ENCODE measurements at regions not wholly inside any gene's neighbourhood (a gene's known extent, or its start where the extent isn't known, plus 50 kb on each side); places are given as distances from the start of the nearest gene placed in this dataset.

DNA sequence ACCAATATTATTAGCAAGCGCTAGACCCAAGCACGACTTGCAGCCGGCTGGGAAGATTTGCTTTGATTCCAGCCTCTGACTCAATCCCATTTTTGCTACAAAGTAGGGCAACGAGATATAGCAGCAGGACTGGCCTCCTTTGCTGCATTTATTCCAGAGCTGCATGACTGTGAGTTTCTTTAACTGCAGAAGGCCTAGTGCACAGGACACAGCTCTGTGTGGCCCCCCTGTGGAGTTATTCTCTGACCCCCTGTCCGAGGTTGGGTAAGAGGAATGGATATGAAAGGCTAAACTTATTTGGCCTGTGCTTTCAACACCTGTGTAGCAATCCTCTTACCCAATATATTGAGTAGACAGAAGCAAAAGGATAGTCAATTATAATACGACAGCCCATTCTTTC lies 133.3 kb upstream of the SPTLC3 start:
- ATAC-seq (replicated peaks) (no peak), DNase-seq (no peak)
- H3K4me3 Mint-ChIP-seq = no peak overlapping the region
- H3K27me3 Mint-ChIP-seq = no peaks in the 10 kb centered on the region
- H3K36me3 Mint-ChIP-seq = no peaks in the 10 kb centered on the region
- no peak overlapping the region for H3K27ac Mint-ChIP-seq
- H3K9me3 Mint-ChIP-seq = no peaks in the 10 kb centered on the region
- H3K4me1 Mint-ChIP-seq = no peaks in the 10 kb centered on the region

DNA sequence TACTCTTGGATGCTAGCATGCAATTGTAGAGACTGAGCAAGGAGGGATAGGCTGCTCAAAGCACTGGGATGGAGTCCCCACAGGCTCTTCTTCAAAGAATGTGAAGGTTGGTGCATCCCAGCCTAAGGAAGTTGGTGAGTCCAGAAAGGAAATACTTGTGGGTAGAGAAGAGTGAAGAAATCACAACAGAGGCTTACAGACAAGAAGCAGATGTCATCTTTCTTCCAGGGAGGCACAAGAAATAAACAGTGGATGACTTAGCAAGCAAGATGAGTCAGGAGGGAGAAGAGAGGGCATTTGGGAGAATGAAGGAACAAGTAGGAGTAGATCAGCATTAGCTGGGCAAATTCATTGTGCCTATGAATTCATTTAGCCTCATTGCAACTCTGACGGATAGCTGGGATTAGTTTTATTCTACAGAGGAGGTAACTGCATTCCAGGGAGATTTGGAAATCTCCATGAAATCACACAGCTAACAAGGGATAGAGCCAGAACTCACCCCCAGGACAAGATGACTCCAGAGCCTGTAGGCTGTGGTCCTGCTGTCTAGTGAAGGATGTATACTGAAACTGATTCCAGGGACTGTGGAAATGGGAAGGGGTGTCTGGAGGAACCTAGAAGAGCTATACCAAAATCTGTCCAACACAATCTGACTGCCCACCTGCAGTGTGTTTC lies 125.8 kb upstream of the SPTLC3 start:
- DNase-seq = no peak
- Mint-ChIP-seq H3K9me3 (peaks cover 0 to 2% of the 10 kb centered on the region in 2 donors), H3K4me1 (no peaks in the 10 kb centered on the region), H3K27me3 (no peaks in the 10 kb centered on the region), H3K36me3 (no peaks in the 10 kb centered on the region), H3K27ac (no peak overlapping the region), H3K4me3 (no peak overlapping the region)
- ATAC-seq (replicated peaks) = no peak

DNA sequence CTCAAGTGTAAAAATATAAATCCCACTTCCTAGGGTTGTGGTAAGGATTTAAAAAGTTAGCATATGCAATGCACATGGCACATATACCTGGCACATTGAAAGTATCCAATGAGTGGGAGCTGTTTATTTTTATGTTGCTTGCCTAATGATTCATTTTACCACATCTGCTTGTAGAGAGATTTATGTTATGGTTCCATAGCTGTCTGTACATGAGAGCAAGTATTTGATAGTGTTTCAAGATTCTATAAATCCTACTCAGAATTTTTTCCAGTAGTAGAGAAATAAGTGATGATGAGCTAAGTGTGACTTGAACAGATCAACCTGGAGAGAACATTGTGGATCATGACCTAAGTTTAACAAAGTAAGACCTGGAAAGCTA lies 125.3 kb upstream of the SPTLC3 start:
- Mint-ChIP-seq H3K4me3 (no peak overlapping the region), H3K36me3 (no peaks in the 10 kb centered on the region), H3K27me3 (no peaks in the 10 kb centered on the region), H3K27ac (no peak overlapping the region), H3K4me1 (no peaks in the 10 kb centered on the region), H3K9me3 (peaks cover 0 to 2% of the 10 kb centered on the region in 2 donors)
- no peak for ATAC-seq (replicated peaks)
- DNase-seq = no peak

DNA sequence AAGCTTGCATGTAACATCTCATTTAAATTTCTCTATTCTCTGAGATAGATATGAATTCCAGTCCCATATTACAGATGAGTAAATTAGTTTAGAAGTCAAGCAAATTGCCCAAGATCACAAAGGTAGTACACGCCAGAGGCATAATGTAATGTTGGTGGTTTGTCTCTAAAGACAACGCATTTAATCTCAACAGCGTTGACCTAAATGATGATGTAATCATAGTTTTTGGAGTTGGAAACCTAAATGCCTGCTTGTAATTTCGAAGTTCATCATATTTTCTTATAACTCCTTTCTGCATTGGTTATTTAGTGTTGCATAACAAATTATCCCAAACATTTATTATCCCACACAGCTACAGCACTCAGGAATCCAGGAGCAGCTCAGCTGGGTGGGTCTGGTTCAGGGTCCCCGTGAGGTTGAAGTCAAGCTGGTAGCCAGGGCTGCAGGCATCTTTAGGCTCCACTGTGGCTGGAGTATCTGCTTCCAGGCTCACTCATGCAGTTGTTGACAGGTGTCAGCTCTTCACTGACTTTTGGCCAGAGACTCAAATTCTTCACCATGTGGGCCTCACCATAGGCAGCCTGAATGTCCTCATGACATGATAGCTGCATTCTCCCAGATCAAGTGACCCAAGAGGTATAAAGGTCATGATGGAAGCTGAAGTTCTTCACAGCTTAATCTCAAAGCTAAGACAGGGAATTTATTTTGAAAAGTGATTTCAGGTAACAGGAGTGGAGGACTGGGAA lies 122.0 kb upstream of the SPTLC3 start:
- Mint-ChIP-seq H3K36me3 (no peaks in the 10 kb centered on the region), H3K27ac (no peak overlapping the region), H3K9me3 (peaks cover 0 to 8% of the 10 kb centered on the region in 2 donors), H3K27me3 (no peaks in the 10 kb centered on the region), H3K4me1 (no peaks in the 10 kb centered on the region), H3K4me3 (no peak overlapping the region)
- ATAC-seq (replicated peaks) = no peak
- DNase-seq = no peak

DNA sequence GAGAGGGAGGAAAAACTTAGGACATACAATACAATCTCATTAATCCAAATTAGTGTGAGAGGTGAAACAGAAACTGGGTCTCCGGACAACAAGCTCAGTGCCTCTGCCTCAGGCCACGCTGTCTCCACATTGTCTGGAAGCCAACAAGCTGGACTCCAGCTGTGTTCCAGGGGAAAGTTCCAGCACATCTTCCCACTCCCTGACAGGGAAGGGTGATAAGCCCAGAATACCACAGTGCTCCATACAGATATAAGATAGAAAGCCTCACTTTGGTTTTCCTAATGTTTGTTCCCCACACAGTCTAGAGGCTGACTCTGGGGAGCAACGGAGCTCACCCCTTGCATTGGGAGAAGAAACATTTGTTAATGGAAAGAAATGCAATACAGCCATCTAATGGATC lies 117.1 kb upstream of the SPTLC3 start:
- no peak overlapping the region for H3K27ac Mint-ChIP-seq
- H3K27me3 Mint-ChIP-seq = no peaks in the 10 kb centered on the region
- H3K9me3 Mint-ChIP-seq = peaks cover 0 to 8% of the 10 kb centered on the region in 2 donors
- DNase-seq (no peak), ATAC-seq (replicated peaks) (no peak)
- no peaks in the 10 kb centered on the region for H3K4me1 Mint-ChIP-seq
- H3K4me3 Mint-ChIP-seq = no peak overlapping the region
- H3K36me3 Mint-ChIP-seq = no peaks in the 10 kb centered on the region

DNA sequence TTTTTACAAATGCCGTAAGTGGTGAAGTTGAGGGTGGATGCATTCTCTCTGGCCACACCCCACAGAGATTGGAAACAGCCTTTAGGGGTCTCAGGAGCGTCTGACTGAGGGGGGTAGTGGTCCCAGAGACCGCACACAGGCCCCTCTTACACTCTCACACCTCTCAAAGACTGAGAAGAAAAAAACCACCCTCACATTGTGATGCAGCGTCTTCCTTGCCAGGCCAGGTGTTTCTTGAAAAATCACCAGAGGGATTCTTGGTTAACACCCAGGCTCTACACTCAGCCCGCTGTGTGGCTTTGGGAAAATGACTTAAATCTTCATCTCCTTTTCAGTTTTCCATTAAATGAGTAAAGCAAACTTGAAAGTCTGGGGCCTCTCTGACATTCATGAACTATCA lies 115.8 kb upstream of the SPTLC3 start:
- no peaks in the 10 kb centered on the region for H3K4me1 Mint-ChIP-seq
- DNase-seq (no peak), ATAC-seq (replicated peaks) (no peak)
- H3K9me3 Mint-ChIP-seq = peaks cover 0 to 5% of the 10 kb centered on the region in 2 donors
- H3K27ac Mint-ChIP-seq = no peak overlapping the region
- no peaks in the 10 kb centered on the region for H3K27me3 Mint-ChIP-seq
- H3K36me3 Mint-ChIP-seq = no peaks in the 10 kb centered on the region
- no peak overlapping the region for H3K4me3 Mint-ChIP-seq

DNA sequence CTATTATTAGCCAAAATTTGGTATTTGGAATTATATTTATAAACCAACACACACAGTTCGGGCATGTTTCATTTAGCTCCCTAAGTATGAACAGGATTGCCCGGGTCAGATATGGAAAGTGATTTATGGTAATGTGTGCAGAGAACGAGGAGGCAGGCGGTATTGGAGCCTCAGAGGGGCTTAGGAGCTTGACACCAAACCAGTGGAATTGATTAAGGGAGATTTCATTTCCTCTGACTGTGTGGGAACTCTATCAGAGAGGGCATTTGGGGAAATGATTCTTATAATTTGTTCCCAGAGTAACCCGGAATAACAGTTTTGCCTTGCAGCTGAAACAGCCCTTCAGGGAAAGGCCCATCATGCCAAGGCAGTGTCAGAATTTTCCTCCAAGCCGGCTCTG lies 115.1 kb upstream of the SPTLC3 start:
- Mint-ChIP-seq H3K4me1 (no peaks in the 10 kb centered on the region), H3K4me3 (no peak overlapping the region), H3K36me3 (no peaks in the 10 kb centered on the region), H3K27me3 (no peaks in the 10 kb centered on the region), H3K9me3 (peaks cover 0 to 5% of the 10 kb centered on the region in 2 donors), H3K27ac (no peak overlapping the region)
- ATAC-seq (replicated peaks) = no peak
- no peak for DNase-seq

DNA sequence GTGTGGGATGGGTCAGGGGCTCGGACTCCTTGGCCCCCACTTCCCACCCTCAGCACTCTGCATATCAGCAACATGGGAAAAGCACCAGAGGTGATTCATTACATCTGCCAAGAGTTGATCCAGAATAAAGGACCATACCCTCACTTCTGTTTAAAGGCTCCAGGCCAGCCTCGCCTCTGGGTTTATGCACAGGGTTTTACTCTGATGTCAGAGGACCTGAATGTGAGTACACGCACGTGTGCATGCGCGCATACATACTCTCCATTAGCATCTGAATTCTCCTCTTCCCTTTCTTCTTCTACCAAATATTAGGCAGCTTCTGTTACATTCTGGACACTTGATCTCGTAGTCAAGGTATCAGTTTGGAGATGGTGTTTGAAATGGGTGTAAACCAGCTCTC lies 114.7 kb upstream of the SPTLC3 start:
- H3K4me3 Mint-ChIP-seq = no peak overlapping the region
- H3K27ac Mint-ChIP-seq = no peak overlapping the region
- DNase-seq = no peak
- H3K27me3 Mint-ChIP-seq = no peaks in the 10 kb centered on the region
- H3K9me3 Mint-ChIP-seq = peaks cover 0 to 5% of the 10 kb centered on the region in 2 donors
- H3K36me3 Mint-ChIP-seq = no peaks in the 10 kb centered on the region
- no peaks in the 10 kb centered on the region for H3K4me1 Mint-ChIP-seq
- ATAC-seq (replicated peaks) = no peak

DNA sequence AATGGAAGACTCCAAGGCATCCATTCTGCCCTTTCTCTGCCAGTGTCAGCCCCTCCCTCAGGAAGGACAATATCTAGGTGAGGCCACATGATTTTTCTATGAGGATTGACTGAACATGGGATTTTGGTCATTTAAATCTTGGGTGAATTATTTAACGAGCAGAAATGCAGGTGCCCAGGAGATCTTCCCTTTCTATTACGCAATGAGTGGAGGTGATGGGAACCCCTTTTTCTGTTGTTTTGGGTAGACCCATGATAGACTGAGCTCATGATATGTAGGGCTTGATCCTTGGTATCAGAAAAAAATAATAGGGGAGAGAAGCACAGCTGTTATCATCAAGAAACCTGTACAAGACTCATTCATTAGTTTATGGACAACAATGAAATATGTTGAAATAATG lies 112.6 kb upstream of the SPTLC3 start:
- Mint-ChIP-seq H3K4me1 (no peaks in the 10 kb centered on the region), H3K36me3 (no peaks in the 10 kb centered on the region), H3K27ac (no peak overlapping the region), H3K4me3 (no peak overlapping the region), H3K27me3 (no peaks in the 10 kb centered on the region), H3K9me3 (peaks cover 0 to 2% of the 10 kb centered on the region in 2 donors)
- ATAC-seq (replicated peaks) (no peak), DNase-seq (no peak)

DNA sequence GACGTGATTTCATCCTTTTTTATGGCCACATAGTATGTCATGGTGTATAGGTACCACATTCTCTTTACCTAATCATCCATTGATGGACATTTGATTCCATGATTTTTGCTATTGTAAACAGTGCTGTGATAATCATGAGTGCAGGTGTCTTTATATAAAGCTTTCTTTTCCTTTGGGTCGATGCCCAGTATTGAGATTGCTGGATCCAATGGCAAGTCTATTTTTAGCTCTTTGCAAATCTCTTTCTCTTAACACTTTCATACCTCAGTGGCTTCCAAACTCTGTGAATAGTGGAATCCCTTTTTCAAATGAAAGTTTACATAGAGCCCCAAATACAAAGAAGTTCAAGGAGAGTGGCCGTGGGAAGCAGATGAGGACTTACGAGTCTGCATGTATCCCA lies 105.8 kb upstream of the SPTLC3 start:
- H3K4me3 Mint-ChIP-seq = no peak overlapping the region

DNA sequence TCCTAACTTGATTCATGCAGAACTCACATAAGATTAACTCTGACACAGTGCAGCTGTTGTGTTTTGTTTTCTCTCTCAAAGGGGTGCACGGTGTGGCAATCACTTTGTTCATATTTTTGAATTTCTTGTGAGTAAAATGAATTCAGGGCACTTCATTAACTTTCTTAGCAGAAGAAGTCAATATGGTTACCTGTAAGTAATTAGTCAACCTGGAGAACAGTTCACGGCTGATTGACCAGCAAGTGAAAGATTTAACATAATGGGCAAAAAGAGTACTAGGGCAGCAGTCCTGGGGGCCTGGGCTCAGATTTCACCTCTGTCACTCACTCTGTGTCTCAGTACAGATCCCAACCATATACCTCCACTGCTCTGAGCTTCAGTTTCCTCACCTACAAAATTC lies 102.4 kb upstream of the SPTLC3 start:
- no peaks in the 10 kb centered on the region for H3K9me3 Mint-ChIP-seq
- ATAC-seq (replicated peaks) = no peak
- no peaks in the 10 kb centered on the region for H3K4me1 Mint-ChIP-seq
- H3K4me3 Mint-ChIP-seq = no peak overlapping the region
- H3K36me3 Mint-ChIP-seq = no peaks in the 10 kb centered on the region
- H3K27ac Mint-ChIP-seq = no peak overlapping the region
- no peak for DNase-seq
- H3K27me3 Mint-ChIP-seq = peaks cover 0 to 4% of the 10 kb centered on the region in 2 donors

More for the DNA sequence above, 105.8 kb upstream of the SPTLC3 start:
- H3K27ac Mint-ChIP-seq = no peak overlapping the region
- no peaks in the 10 kb centered on the region for H3K4me1 Mint-ChIP-seq
- DNase-seq = no peak
- no peaks in the 10 kb centered on the region for H3K9me3 Mint-ChIP-seq
- ATAC-seq (replicated peaks) = no peak
- no peaks in the 10 kb centered on the region for H3K36me3 Mint-ChIP-seq
- no peaks in the 10 kb centered on the region for H3K27me3 Mint-ChIP-seq

DNA sequence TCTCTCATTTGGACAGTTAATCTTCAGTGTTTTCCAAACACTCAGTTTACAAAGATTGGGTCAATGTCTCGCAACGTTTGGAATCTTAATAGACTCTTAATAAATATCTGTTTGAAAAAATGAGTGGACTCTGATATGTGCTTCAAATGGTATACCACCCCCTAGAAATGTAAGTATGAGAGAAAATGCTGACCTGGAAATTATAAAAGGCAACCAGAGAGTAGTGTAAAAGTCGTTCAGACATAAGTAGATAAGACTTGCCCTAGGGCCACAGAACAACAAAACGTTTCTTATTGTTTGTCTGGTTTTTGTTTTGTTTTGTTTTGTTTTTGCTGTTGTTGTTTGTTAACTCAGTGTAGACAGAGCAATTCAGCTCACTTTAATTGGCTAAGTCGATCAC lies 97.4 kb upstream of the SPTLC3 start:
- H3K27me3 Mint-ChIP-seq = peaks cover 0 to 4% of the 10 kb centered on the region in 2 donors
- H3K27ac Mint-ChIP-seq = no peak overlapping the region
- H3K4me1 Mint-ChIP-seq = no peaks in the 10 kb centered on the region
- DNase-seq = no peak
- ATAC-seq (replicated peaks) = no peak
- no peak overlapping the region for H3K4me3 Mint-ChIP-seq
- no peaks in the 10 kb centered on the region for H3K36me3 Mint-ChIP-seq
- peaks cover 0 to 2% of the 10 kb centered on the region in 2 donors for H3K9me3 Mint-ChIP-seq

DNA sequence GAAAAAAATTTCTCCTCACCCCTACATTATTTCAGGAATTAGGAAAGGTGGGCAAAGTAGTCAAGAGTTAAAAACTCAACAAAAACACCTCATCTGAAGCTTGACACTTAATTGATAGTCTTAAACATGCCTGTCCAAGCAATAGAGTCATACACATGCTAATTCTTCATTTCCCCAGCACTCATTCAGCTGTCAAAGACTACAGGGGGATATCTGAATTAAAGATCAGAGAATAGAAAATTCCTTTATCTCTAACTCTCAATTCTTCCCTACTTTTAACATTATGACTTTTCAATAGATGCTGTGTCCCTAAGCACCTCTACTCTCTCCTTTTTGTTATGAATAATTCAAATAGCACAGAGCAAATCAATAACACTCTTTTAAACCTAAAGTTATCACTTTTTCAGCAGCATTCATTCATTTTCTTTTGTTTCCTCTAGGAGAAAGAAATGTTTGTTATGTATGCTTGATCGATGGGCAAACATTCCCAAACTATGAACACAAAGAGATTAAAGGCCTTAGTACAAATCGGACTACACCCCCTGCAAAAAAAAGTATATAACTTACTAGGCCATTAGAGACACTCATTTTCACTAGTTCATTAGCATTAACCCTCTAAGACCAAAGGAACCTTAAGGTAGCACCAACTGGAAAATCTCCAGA lies 94.9 kb upstream of the SPTLC3 start:
- Mint-ChIP-seq H3K36me3 (no peaks in the 10 kb centered on the region), H3K9me3 (peaks cover 0 to 2% of the 10 kb centered on the region in 2 donors), H3K27ac (no peak overlapping the region), H3K4me1 (no peaks in the 10 kb centered on the region), H3K27me3 (peaks cover 2 to 4% of the 10 kb centered on the region in 2 donors), H3K4me3 (no peak overlapping the region)
- ATAC-seq (replicated peaks) (no peak), DNase-seq (no peak)

DNA sequence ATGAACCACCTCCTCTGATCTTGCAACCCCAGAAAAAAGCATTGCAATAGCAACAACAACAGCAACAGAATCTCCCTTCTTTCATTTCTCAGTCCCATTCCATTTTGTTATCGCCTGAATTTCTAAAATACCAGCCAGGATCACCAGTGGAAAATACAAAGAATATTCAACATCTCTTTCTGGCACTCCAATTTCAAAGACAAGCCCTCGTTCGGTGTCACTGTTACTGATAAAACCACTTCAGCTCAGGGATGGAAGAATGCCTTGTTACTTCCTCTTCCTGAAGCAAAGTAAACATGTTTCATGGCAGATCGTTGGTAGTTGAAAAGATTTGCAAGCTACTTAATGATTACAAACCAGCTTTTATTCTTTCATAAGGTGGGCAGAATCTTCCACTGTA lies 94.0 kb upstream of the SPTLC3 start:
- Mint-ChIP-seq H3K9me3 (peaks cover 0 to 2% of the 10 kb centered on the region in 2 donors), H3K36me3 (no peaks in the 10 kb centered on the region), H3K27ac (no peak overlapping the region), H3K27me3 (peaks cover 4 to 6% of the 10 kb centered on the region in 2 donors), H3K4me1 (no peaks in the 10 kb centered on the region), H3K4me3 (no peak overlapping the region)
- ATAC-seq (replicated peaks) = no peak
- DNase-seq = no peak

DNA sequence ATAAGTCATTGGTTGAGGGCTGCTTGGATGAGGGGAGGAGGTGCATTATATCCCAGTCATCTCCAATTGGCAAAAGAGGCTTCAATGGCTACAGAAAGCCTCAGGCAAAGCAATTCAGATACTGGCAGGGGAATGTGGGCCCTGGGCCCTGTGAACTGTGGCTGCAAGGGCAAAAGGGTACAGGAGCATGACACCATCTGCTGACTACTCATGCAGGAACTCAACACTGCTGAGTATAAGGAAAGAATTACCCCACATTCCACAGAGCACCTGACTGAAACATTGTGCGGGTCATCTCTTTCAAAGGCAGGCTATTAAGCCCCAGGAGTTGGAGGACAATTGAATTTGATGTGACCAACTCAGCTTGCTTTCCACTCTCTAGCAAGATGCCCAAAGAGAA lies 92.1 kb upstream of the SPTLC3 start:
- Mint-ChIP-seq H3K9me3 (peaks cover under 1 to 2% of the 10 kb centered on the region in 2 donors), H3K27me3 (peaks cover 0 to 10% of the 10 kb centered on the region in 2 donors), H3K36me3 (no peaks in the 10 kb centered on the region), H3K4me1 (no peaks in the 10 kb centered on the region), H3K4me3 (no peak overlapping the region), H3K27ac (no peak overlapping the region)
- no peak for DNase-seq
- peak in 1 of 2 donors; percentile 19 for ATAC-seq (replicated peaks)
